NCI-H69 (cell line): ENCODE measurements at regions not wholly inside any gene's neighbourhood (a gene's known extent, or its start where the extent isn't known, plus 50 kb on each side); places are given as distances from the start of the nearest gene placed in this dataset.

Experiments
- DNase-seq: peaks from one replicate; lab custom pipeline; 2025; lab: John Stamatoyannopoulos, UW

DNA sequence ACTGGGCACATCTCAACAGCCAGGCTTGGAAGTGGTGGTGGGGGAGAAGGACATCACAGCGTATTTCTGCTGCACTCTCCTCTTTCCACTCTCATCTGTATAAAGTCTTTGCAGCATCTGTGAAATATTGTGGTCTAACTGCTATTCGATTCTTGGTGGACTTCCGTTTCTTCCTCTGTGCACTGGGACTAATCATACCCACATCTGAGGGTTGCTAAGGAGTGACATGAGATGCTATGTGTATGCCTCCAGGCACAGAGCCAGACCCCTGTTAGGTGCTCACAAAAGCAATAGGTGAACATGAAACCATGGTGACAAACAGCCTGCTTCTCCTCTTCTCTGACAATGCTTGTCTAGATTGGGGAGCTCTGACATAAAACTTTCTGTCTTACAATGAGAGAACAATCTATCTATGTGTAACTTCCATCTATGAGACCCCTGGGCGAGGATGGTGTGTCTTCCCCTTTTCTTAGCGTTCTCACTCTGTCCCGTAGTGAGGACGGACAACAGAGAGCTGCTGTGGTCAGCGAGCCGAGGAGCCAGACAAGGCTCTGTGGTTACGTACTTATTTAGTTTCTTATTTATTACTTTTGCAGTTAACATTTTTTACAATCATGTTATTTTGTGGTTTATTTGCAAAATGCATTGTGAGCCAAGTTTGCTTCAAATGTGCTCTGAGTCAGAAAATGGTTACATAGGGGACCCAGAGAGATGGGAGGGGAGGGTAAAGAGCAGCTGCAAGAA, 196.7 kb upstream of the TPRG1 start:
- peak; percentile 29 for DNase-seq

DNA sequence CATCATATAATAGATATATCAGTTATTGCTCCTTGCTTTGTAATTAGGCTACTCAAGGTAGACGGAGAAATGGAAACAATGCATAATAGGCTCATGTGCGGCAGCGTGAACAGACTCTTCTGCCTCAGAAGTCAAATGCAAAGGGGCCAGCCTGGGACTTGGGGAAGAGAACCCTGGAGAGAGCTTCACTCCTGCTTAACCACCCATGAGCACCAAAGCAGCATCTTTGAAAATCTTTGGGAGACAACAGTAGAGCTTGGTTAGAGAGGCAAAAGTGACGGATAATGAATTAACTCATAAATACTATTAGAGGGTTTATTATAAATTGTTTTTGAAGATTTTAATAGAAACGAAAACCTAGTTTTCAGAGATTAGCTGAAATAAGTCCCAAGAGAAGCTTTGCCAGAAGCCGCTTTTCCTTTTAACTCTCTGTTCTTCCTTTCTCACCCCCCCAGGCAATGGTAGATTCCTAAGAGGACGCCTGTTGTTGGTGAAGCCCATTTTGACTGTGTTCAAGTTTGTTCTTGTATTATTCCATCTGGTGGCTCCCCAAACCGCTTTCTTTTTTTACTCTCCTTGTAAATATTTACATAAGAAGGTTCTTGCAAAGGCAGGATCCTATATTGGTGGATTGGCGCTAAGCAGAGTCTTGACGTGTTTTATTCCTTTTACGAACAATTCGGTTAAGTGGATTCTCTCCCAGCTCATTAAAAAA, 196.0 kb upstream of the TPRG1 start:
- peak; percentile 64 for DNase-seq

DNA sequence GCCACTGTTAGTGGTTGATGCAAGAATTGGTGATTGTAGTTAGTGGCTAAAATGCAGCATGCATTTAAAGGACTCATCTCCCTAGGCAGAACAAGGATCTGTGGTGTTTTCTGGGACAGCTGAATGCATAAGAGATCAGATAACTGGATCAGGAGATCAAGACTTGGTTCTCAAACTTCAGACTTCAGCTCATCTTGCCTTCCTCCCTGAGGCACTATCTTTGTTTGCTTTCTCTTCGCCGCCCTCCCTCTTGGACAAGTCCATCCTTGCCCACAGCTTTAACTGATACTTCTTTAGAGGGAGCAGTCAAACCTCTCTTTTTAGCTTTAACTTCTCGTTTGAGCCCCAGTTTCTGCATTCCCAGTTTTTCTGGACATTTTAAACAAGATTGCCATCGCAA, 195.4 kb upstream of the TPRG1 start:
- no peak for DNase-seq

DNA sequence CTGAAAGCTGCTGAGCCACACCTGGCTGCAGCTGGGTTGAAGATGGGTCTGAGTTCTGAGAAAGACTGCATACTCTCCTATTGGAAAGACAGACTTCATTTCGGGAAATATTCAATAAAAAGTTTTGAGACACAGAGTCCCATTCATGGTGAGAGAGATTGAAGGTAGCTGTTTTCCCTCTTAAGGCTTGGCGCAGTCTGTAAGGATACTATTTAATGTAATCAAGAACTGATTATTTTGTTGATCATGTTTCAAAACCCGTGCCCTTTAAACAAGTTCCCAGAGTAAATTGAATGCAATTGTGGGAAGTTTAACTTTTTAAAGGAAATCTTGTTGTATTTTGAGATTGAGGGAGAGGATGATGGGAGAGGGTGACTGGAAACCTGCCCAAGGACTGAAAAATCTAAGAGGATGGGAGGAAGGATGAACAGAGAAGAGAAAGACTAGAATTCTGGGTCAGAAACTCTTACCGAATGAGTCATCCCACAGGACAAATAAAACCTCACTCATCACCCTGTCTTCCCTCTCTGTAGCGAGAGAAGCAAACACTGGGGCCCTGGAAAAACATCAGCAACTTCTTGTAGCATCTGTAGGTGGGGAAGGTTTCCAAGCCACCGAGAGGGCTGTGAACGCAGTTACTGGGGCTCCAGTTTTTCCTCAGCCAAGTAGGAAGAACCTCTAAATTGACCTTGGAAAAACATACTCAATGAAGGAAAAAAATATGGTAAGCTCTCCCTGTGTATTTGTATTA, 193.2 kb upstream of the TPRG1 start:
- DNase-seq = peak; percentile 57

DNA sequence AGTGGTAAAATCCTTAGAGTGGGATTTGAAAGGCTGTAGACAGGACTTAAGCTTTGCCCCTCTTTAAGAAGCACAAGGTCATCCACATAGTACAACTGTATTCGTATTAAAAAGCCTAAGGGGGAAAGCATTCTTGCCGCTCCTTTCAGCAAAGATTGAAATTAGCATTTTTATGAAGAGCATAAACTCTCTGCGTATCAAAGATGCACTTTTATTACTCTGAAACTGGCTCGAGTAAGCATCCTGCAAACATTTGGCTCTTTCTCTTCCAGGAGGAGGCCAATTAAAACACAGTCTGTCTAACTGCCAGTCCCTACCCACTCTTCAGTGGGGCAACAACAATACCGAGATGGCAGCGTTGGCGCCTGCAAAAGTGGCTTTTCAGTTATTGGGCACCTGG, 192.5 kb upstream of the TPRG1 start:
- peak; percentile 70 for DNase-seq

DNA sequence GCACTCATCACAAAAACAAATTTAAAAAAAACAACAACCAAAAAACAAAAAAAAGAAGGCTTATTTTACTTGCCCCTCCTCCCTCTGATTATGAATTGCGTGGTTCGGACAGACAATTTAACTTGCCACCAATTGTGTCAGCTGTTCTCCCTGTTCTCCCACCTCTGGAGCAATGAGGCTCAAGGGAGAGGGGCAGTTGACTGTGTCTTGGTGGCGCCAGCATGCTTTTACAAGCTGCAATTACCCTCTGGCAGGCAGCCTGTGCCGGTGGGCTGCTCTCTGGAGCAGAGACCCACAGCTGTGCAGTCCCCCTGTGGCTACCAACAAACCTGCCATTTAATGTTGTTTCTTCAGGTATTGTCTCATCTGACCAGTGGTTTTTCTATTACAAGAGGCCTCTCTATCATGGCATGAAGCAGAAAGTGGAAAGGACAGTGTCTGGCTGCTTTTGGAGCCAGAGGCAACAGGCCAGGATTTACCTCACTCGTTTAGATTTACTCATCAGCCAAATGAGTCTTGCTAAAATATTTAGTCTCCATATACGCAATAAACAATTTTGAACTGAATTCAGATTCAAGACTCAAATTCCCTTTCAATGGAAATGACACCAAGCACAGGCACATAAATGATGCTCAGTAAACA, 192.0 kb upstream of the TPRG1 start:
- peak; percentile 80 for DNase-seq

DNA sequence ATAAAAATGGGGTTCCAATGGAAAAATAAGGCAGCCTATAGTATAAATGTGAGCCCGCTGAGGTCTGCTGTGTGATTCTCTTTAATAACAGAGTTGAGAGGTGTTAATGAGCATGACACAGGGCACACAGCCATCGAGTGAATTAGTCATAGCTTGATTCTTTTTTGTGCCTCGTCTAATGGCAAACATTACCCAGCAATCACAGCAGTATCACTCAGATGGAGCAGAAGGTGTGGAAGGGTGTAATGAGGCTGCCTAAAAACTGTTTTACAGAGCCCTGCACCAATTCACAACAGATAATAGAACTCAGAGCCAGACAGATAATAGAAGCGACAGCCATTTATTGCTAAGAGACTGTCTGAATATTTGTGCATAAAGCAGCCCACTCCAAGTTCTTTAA, 178.6 kb upstream of the TPRG1 start:
- peak; percentile 66 for DNase-seq

DNA sequence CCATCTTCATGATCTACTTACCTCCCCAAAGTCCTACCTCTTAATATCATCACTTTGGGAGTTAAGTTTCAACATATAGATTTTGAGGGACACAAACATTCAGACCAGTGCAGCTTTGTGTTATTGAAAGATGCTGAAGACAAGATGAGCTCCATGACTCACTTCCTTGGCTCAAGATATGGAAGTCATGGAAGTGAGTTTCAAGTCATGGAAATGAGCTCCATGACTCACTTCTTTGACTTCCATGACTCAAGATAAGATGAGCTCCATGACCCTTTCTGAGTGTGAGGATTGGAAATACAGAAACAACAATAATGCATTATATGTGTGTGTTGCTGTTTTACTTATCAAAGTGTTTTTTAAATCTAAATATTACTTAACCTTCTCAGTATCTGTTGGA, 170.2 kb upstream of the TPRG1 start:
- no peak for DNase-seq

DNA sequence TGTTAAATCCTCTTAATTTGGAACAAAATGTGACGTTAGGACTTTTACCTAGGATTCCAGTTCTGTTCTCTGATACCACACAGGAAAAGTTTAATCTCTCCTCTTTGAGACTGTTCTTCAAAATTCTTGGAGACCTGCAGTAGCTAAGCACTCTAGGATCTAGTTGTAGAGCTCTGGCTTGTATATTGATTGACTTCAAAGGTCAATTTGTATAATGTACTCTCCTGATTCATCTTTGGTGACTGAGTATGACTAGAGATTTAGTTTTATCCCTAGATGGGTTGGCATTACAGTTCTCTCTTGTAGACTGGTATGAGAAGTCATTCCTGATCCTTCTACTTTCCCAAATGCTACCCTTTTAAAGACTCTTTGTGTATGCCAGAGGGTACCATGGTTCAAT, 168.4 kb upstream of the TPRG1 start:
- DNase-seq = no peak

DNA sequence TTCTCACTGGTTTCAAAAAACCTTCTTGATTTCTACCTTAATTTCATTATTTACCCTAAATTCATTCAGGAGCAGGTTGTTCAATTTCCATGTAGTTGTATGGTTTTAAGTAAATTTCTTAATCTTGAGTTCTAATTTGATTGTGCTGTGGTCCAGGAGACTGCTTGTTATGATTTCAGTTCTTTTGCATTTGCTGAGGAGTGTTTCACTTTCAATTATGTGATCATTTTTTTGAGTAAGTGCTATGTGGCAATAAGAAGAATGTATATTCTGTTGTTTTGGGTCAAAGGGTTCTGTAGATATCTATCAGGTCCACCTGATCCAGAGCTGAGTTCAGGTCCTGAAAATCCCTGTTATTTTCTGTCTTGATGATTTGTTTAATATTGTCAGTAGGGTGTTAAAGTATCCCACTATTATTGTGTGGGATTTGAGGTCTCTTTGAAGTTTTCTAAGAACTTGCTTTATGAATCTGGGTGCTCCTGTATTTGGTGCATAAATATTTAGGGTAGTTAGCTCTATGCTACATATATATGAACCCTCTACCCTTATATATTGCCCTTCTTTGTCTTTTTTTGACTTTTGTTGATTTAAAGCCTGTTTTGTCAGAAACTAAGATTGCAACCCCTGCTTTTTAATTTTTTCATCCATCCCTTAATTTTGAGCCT, 158.4 kb upstream of the TPRG1 start:
- DNase-seq = no peak

DNA sequence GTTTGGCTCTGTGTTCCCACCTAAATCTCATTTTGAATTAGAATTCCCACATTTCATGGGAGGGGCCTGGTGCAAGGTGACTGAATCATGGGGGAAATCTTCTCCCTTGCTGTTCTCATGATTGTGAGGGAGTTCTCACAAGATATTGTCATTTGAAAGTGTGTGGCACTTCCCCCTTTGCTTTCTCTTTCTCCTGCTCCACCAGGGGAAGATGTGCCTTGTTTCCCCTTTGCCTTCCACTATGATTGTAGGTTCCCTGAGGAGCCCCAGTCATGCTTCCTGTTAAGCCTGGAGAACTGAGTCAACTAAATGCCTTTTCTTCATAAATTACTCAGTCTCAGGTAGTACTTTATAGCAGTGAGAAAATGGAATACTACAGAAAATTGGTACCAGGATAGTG, 157.2 kb upstream of the TPRG1 start:
- DNase-seq = no peak

DNA sequence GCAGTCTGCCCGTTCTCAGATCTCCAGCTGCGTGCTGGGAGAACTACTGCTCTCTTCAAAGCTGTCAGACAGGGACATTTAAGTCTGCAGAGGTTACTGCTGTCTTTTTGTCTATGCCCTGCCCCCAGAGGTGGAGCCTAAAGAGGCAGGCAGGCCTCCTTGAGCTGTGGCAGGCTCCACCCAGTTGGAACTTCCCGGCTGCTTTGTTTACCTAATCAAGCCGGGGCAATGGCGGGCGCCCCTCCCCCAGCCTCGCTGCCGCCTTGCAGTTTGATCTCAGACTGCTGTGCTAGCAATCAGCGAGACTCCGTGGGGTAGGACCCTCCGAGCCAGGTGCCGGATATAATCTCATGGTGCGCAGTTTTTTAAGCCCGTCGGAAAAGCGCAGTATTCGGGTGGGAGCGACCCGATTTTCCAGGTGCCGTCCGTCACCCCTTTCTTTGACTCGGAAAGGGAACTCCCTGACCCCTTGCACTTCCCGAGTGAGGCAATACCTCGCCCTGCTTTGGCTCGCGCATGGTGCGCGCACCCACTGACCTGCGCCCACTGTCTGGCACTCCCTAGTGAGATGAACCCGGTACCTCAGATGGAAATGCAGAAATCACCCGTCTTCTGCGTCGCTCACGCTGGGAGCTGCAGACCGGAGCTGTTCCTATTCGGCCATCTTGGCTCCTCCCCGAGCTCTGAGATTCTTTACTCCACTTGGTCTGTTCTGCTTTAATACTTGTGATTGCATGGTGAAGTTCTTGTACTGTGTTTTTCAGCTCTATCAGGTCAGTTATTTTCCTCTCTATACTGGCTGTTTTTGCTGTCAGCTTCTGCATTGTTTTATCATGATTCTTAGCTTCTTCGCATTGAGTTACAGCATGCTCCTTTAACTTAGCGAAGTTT, 148.9 kb upstream of the TPRG1 start:
- DNase-seq = peak; percentile 44

DNA sequence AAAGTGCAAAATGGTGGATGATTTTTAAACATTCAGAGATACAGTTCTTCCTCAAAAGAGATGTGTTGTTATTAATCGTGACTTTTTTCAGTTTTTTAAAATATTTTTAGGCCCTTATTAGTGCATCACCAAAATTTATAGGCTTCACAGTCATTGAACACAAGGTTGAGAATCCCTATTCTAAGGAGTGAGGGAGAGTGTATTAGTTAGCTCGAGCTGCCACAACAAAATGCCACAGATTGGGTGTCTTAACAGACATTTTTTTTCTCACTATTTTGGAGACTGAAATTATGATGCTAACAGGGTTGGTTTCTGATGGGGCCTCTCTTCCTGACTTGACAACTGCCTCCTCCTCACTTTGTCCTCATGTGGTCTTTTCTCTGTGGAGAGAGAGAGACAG, 145.9 kb upstream of the TPRG1 start:
- no peak for DNase-seq

DNA sequence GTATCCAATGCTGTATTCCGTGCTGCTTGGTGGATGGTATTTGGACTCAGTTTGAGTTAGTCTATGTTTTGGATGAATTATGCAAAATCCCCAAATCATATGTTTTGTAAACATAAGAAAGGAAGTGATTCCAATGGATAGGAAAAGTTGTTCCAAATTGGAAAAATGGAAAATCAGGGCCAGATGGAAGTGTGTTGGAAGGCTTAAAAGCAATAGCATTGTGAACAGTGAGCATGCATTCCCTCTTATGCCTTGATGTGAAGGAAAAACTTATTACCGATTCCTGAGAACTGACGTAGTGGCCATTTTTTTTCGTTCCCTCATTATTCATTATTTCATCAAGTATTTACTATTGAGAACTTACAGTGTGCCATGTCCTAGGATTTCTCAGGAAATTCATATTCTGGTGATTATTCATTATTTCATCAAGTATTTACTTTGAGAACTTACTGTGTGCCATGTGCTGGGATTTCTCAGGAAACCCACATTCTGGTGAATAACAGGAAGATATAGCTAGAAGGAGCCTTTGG, 144.1 kb upstream of the TPRG1 start:
- no peak for DNase-seq

DNA sequence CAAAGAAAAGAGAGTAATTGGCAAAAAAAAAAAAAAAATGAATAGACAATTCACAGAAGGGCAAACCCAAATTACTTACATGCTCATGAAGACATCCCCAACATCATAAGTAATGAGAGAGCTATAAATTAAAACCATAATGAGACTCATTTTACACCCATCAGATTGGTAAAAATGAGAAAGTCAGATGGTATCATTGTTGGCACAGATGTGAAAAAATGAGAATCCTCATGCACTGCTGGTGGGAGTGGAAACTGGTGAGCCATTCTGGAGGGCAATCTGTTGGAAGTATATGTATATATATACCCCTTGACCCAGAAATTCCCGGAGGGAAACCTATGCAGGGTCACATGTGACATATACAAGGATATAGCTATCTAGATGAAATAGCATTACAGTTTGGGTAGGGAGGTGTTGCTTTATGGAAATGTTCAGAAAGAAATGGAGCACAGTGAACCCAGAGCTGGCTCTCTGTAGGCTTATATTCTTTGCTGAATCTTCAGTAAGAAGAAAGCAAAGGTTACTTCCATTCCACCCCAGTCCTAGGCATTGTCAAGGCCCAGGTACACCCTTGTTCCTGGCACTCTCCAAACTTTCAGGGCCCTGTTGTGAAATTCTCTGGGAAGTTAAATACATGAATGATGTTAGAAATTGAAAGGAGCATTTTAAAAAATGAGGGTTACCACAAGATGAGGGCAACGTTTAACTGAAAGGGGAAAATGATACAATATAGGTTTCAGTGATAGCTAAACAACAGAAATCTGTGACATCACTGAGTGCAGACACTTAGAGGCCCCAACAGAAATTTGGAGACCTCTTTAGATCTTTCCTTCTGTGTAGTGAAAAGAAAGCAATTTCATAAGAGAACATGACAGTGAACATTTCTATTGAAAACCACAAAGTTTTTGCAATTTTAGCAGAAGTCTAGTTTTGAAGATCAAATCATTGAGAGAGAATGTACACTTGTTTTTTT, 132.7 kb upstream of the TPRG1 start:
- peak; percentile 83 for DNase-seq

DNA sequence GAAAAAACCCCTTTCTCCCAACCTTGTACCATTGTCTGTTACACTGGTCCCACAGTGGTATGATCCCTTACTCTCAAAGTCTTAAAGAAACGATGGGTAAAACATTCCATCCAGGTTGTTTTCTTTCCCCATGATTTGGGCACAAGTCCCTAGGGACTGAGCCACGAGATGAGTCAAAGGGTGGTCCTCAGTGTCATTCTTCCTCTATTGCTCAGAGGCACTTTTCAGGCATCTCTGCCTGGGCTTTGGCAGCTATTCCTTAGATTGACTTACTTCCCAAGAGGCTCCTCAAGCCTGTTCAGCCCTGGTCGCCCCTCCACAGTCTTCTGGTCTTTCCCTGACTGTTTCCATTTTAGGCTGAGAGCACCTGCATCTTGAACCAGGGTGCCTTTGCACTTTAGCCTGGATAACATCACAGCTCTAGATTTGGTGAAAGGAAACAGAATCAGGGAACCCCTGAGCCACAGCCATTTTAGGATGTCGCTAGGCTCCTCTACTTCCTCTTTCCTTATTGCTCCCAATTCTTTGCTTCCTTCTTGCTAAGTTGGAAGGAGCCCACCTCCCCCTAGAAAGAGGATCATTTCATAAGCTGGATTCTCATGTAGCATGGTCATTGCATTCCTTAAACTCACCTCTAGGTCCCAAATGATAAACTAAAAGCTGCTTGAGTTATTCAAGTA, 131.0 kb upstream of the TPRG1 start:
- no peak for DNase-seq

DNA sequence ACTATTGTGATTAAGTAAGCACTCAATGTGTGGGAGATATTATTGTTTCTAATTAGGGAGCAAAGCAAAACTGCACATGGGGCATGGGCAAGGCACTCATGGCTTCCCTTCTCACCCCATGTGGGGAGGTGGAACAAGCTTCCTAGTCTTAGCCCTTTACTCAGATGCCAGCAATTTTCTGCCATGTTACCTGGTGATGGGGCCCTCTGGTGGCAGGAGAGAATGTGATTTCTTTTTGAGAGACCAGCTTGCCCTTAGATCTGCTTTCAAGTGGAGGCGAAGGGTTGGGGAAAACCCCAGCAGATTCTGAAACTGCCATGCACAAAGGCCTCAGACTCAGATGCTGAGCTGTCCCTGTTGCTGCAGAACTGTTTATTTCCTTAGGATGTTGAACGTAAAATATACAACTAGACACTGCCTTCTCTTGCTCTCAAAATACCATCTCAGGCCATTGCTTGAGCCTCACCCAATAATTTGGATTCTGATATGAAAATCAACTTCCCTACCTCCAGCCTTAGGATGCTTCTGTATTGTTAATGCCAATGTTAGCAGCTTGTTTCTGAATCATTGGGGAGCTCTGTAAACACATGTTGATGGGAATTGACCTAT, 130.2 kb upstream of the TPRG1 start:
- DNase-seq = peak; percentile 77

DNA sequence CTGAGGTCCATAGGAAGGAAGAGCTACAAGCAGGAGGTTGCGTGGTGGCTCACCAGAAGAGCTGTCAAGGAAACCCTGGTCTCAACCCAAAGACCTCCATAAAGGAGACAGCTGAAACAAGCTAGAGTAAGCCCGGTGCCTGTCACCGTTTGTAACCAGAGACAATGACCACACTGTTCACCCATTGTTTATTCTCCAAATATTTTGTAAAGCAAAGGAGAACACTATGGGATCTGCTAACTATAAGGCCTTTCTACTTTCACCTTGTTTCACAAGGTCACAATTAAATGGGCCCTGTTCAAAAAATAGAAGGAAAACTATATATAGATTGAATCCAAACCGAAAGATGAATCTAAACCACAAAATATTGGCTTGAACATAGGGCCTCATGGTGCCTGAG, 128.9 kb upstream of the TPRG1 start:
- DNase-seq = no peak
